Panc1 (cell line): ENCODE measurements at regions not wholly inside any gene's neighbourhood (a gene's known extent, or its start where the extent isn't known, plus 50 kb on each side); places are given as distances from the start of the nearest gene placed in this dataset.

Source experiments
- ATAC-seq: fragments of 200-7000 bp; cut with Tn5 transposase; 2 replicates; pipeline ENCODE4 v1.9.1; 2020; ENCODE audit warnings: mild to moderate bottlenecking, moderate library complexity
- BruUV-seq: library from RNA; stranded (reverse); fragments of 400-500 nt; replicated peaks from 2 replicates; lab custom pipeline; 2021; lab: Mats Ljungman, UMichigan
- CTCF ChIA-PET: fragments of 300-600 bp; sonication (Branson Sonifier 250); formaldehyde crosslinking; loops from one replicate; lab custom pipeline; 2022; ENCODE audit warnings: antibody characterized with exemption; lab: Charles Lee
- POLR2A ChIA-PET: fragments of 300-600 bp; sonication (Branson Sonifier 250); formaldehyde crosslinking; loops from one replicate; lab custom pipeline; 2022; ENCODE audit warnings: antibody characterized with exemption; lab: Charles Lee
- DNase-seq: peaks from one replicate; pipeline ENCODE4 v3.0.0-alpha.2; 2010; ENCODE audit warnings: low read depth, low spot score
- H3K27ac ChIP-seq: 2 replicates; pipeline ENCODE4 v1.5.1; 2011; ENCODE audit warnings: mild to moderate bottlenecking, low read length, inconsistent platforms
- H3K27me3 ChIP-seq: fragments of 200-500 bp; sonication (Bioruptor generic); 2 replicates; pipeline ENCODE4 v1.6.0; 2014; ENCODE audit warnings: low read length, inconsistent platforms; ENCODE audit not compliant: control insufficient read depth, insufficient read depth
- H3K36me3 ChIP-seq: fragments of 200-500 bp; sonication (Bioruptor generic); 2 replicates; pipeline ENCODE4 v1.5.1; 2014; ENCODE audit warnings: inconsistent platforms, mild to moderate bottlenecking, low read length, moderate library complexity; ENCODE audit not compliant: control insufficient read depth, insufficient read depth
- H3K4me1 ChIP-seq: 2 replicates; pipeline ENCODE4 v1.5.1; 2011; ENCODE audit warnings: inconsistent platforms, mild to moderate bottlenecking, low read length, moderate library complexity; ENCODE audit not compliant: control insufficient read depth, insufficient read depth
- H3K4me3 ChIP-seq, 2 experiments: 2 replicates each; pipeline ENCODE4 v1.5.1; 2011 to 2012; ENCODE audit warnings: low read depth in 2 of 2, low read length in 2 of 2, mild to moderate bottlenecking in 2 of 2, inconsistent platforms in 1 of 2, moderate library complexity in 1 of 2
- H3K9me3 ChIP-seq: fragments of 200-500 bp; sonication (Bioruptor generic); 2 replicates; pipeline ENCODE4 v1.5.1; 2014; ENCODE audit warnings: low read depth, mild to moderate bottlenecking, inconsistent platforms, low read length, moderate library complexity; ENCODE audit not compliant: control insufficient read depth, insufficient read depth
- CTCF ChIP-seq: fragments of 450-650 bp; IDR thresholded peaks from 2 replicates; pipeline ENCODE4 v1.5.1; 2017; ENCODE audit warnings: mild to moderate bottlenecking
- POLR2AphosphoS5 ChIP-seq: IDR thresholded peaks from 2 replicates; pipeline ENCODE4 v1.6.1; 2012; ENCODE audit warnings: mild to moderate bottlenecking, low read depth, low read length, moderate library complexity
- SIN3A ChIP-seq: IDR thresholded peaks from 2 replicates; pipeline ENCODE4 v1.6.1; 2012; ENCODE audit warnings: low read depth, mild to moderate bottlenecking, low read length, moderate library complexity, borderline replicate concordance; ENCODE audit not compliant: insufficient read depth
- TCF7L2 ChIP-seq: IDR thresholded peaks from 2 replicates; pipeline ENCODE4 v1.6.1; 2011; ENCODE audit warnings: mild to moderate bottlenecking, low read depth, low read length, inconsistent platforms
- in situ Hi-C: cut with HindIII; loops from 2 replicates; pipeline ENCODE4 v1.10.0; 2016; ENCODE audit warnings: low sequenced_read_pairs, low pct_unique_long_range_greater_than_20kb
- intact Hi-C: fragments of 100-400 bp; cut with micrococcal nuclease; formaldehyde crosslinking; loops from one replicate; pipeline ENCODE4 v1.10.0; 2022; ENCODE audit not compliant: unreplicated experiment
- TF ChIP-seq, protein P1 (sequence below), 2 experiments: IDR thresholded peaks; 2 replicates each; pipeline ENCODE4 v1.6.1; 2011 to 2012; ENCODE audit warnings: low read depth in 2 of 2, control low read depth in 1 of 2, low read length in 1 of 2, mild to moderate bottlenecking in 1 of 2, moderate library complexity in 1 of 2; ENCODE audit not compliant: insufficient read depth in 1 of 2

GRCh38 chr4:46462733-46463132 is 72.8 kb upstream of the GABRA2 start:
- no TSS peak for BruUV-seq

DNA sequence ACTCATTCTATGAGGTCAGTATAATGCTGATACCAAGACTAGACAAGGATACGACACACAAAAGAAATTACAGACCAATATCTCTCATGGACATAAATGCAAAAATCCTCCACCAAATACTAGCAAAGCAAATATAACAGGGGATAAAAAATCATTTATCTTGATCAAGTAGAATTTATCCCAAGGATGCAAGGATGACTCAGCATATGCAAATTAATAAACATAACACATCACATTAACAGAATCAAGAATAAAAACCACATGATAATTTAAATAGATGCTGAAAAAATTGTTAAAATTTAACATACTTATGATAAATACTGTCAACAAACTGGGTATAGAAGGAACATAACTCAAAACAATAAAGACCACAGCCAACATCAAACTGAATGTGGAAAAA is 69.4 kb upstream of the GABRA2 start:
- no peaks in the 10 kb centered on the region for H3K9me3 ChIP-seq
- no TSS peak for BruUV-seq
- no peaks in the 10 kb centered on the region for H3K36me3 ChIP-seq
- H3K27me3 ChIP-seq = no peaks in the 10 kb centered on the region
- in situ Hi-C loops (no loop called here), intact Hi-C loops (no loop called here)
- no peak overlapping the region for H3K4me3 ChIP-seq
- TF ChIP-seq SIN3A (no peak), POLR2AphosphoS5 (no peak), CTCF (no peak), TCF7L2 (no peak)
- TF ChIP-seq, protein P1, sequence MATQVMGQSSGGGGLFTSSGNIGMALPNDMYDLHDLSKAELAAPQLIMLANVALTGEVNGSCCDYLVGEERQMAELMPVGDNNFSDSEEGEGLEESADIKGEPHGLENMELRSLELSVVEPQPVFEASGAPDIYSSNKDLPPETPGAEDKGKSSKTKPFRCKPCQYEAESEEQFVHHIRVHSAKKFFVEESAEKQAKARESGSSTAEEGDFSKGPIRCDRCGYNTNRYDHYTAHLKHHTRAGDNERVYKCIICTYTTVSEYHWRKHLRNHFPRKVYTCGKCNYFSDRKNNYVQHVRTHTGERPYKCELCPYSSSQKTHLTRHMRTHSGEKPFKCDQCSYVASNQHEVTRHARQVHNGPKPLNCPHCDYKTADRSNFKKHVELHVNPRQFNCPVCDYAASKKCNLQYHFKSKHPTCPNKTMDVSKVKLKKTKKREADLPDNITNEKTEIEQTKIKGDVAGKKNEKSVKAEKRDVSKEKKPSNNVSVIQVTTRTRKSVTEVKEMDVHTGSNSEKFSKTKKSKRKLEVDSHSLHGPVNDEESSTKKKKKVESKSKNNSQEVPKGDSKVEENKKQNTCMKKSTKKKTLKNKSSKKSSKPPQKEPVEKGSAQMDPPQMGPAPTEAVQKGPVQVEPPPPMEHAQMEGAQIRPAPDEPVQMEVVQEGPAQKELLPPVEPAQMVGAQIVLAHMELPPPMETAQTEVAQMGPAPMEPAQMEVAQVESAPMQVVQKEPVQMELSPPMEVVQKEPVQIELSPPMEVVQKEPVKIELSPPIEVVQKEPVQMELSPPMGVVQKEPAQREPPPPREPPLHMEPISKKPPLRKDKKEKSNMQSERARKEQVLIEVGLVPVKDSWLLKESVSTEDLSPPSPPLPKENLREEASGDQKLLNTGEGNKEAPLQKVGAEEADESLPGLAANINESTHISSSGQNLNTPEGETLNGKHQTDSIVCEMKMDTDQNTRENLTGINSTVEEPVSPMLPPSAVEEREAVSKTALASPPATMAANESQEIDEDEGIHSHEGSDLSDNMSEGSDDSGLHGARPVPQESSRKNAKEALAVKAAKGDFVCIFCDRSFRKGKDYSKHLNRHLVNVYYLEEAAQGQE (IDR thresholded peaks at IDR 0.05; ENCODE audit: insufficient read depth in 1 of 2, low read depth in 2 of 2, low read length in 1 of 2) = no peak
- no peak for DNase-seq
- ATAC-seq = no peak
- no peak overlapping the region for H3K27ac ChIP-seq
- POLR2A ChIA-PET = no interaction called here
- H3K4me1 ChIP-seq = no peaks in the 10 kb centered on the region
- CTCF ChIA-PET = no interaction called here

More at GRCh38 chr4:46462733-46463132, 72.8 kb upstream of the GABRA2 start:
- no peak overlapping the region for H3K4me3 ChIP-seq
- no peak for DNase-seq
- no peaks in the 10 kb centered on the region for H3K27me3 ChIP-seq
- TF ChIP-seq, protein P1 (IDR thresholded peaks at IDR 0.05; ENCODE audit: insufficient read depth in 1 of 2, low read depth in 2 of 2, low read length in 1 of 2) = no peak
- no peak for TF ChIP-seq POLR2AphosphoS5
- no peak for TF ChIP-seq CTCF
- no peak for TF ChIP-seq SIN3A
- TF ChIP-seq TCF7L2 = no peak
- CTCF ChIA-PET = no interaction called here
- POLR2A ChIA-PET = no interaction called here
- no peak overlapping the region for H3K27ac ChIP-seq
- no peaks in the 10 kb centered on the region for H3K9me3 ChIP-seq
- intact Hi-C loops = no loop called here
- H3K4me1 ChIP-seq = no peaks in the 10 kb centered on the region
- ATAC-seq = no peak
- in situ Hi-C loops = no loop called here
- H3K36me3 ChIP-seq = no peaks in the 10 kb centered on the region
